ENCODE measurements at regions not wholly inside any gene's neighbourhood (a gene's known extent, or its start where the extent isn't known, plus 50 kb on each side); places are given as distances from the start of the nearest gene placed in this dataset.
A peak's percentile ranks its signal among the peaks of the same experiment; 100 is the strongest.

DNA sequence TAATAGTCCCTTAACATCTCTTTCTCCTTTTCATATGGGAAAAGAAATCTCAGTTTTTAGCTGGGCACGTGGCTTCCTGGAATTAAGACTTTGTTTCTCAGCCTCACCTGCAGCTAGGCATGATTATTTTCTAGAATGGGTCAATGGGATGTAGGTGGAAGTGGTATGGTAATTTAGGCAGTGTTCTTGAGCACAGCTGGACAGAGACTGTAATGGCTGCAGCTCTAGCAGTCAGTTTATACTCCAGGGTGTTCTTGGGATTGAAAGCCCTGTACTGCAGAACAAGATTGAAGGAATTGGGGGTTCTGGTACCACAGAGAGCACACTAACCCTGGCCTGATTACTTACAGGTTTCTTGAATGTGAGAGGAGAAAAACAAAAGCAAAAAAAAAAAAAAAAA is 455.9 kb upstream of the ZNF608 start:
- no peak for DNase-seq (ENCODE audit: low spot score)

DNA sequence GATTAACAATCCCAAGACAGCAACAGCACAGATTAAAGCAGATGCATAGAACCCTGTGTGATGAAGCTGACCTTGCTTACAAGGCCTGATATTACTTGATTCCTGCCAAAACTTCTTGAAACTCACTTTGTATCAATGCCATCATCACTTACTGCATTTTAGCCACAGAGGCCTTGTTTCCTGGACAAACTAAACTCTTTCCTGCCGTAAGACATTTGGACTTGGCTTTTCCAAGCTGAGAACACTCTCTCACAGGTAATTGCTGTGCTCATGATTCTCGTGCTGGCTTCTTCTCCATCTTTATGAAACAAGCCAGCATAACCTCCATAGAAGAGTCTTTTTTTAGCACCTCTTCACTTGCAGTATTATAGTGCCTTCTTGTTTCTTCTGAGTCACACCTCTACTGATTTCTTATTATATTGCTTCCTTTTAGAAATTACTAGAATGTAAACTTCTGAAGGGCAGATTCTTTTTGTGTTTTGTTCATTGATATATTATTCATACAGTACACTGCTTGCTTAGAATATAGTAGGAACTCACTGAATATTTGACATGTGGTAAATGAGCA is 456.5 kb upstream of the ZNF608 start:
- DNase-seq (ENCODE audit: low spot score): no peak

DNA sequence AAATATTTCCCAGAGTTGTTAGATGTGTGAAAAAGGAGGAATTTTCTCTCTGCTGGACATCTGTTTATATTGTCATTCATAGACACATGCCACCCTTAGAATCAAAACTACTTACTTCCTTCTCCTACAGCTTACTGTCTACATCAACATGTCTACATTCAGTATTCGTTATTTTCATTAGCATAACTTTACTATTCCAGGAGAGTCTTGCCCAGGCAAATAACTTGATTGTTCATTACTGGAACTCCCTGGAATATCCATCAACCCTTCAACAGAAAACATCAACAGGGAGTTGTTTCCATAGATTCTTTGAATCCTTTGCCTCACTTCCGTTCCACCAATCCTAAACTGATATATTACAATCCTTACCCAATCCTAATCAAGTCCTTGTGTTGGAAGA is 457.5 kb upstream of the ZNF608 start:
- DNase-seq (ENCODE audit: low spot score): no peak

DNA sequence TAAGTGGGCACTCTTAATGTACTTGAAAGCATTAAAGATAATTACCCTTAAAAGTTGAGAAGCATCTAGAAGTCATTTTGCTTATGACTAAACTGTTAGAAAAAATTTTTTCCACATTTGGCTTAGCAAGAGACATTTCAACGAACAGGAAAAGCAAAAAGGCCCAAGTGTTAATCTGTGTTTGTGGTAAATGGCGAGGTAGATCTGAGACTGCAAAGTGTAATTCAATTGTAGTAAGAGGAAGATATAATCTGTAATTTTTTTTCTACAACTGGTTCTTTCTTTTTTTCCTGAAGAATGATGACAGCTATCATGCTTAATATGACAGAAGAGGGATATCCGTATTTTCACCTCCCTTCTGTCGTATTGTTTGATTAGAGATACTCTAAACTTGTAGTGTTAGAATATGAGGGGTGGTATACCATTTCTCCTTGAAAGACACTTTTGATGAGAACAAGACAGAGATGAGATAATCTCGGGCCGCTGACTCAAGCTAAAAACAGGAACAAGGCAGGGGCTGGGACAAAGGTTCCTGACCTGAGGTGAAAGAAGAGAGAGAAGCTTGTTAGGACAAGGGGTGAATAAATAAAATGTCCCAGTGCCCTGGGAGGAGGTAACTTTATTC is 459.3 kb upstream of the ZNF608 start:
- no peak for DNase-seq (ENCODE audit: low spot score)

DNA sequence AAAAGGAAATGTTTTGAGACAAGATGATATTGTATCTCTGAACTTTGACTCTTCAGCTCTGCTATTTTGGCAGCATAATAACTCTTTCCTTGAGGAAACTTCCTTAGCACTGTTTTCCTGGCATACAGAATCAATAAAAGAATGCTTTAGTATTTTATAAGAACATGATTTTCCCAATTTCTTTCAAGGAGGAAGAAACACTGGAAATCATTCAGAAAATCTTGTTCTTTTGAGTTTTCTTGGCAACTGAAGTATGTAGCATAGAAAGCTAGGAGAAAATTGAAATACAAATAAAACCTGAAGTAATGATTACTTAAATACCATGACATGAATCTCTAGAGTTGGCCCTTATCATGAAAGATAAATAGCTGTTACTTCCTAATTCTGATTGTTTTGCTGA is 461.4 kb upstream of the ZNF608 start:
- DNase-seq (ENCODE audit: low spot score): no peak

DNA sequence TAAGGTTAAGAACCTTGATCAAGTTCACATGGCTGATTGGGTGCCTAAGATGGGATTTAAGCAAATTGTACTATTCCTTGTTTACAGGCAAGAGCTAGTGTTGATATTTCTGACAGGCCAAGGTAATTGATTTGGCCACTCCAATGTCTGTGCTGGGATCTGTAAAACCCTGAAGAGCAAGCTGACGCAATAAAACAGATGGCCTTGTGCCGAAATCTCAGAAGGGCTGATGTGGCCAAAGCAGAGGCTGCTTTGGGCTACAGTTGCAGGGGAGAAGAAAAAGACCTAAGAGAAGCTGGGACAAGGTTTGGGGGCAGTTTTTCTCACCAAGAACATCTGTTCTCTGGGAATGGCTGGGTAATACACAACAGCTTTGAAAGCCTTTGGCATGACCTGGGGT is 463.2 kb upstream of the ZNF608 start:
- DNase-seq (ENCODE audit: low spot score): no peak

DNA sequence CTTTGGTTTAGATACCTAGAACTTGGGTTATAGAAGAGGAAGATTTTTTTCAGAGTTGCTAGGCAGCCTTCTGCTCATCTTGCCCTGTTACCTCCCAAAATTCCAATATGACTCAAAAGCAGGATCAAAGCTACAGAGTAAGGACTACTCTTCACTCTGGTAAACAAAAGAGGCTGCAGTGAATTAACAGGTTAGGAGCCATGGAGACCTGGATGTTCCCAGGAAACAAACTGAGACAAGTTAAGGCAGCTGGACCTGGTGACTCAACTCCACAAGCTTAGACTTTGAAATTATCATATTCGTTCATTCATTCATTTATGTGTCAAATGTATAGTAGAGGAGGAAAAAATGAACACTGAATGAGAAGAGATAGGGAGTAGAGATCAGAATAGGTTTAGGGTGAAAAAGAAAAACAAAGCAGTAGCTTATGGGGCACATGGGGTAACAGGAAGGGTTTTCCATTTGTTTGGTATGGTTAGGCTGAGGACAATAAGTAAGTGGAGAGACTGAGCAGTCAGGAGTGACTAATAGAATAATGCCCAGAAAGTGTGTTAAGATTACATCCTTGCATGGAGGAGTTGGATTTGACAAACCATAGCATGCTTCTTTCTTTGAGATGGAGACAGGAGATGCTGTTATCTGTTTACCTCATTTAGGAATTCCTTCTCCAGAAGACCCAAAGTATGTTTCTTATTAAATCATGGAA is 464.0 kb upstream of the ZNF608 start:
- no peak for DNase-seq (ENCODE audit: low spot score)

DNA sequence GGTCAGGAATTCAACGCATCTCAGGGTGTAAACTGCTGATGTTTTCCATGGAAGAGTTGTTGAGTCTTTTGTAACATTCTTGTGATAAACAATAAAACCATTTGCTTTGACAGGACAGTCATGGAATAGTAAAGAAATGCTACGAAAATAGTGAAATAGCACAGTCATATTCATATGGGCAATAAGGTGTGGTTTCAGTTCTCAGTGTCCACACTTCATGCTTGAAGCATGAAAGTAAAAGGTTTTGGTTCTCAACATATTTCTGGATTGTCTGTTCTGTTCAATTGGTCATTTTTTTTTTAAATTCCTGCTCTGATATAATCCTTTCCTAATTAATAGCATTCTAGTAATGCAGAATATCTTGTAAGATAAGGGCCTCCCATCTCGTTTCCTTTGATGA is 467.6 kb upstream of the ZNF608 start:
- no peak for DNase-seq (ENCODE audit: low spot score)

DNA sequence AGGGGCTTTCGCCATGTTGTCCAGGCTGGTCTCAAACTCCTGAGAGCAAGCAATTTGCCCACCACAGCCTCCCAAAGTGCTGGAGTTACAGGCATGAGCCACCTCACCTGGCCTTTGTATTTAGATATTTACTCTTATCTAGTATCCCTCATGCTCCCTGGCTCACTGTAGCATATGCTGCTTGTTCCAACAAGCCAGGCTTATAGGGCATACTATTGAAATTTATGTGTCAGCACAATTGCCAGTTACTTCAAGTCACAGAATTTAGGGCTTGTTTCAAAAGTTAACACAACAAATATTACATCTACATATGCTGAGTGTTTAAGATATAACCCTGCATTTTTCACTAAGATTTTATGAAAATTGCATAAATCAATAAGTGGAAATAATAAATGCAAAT is 469.2 kb upstream of the ZNF608 start:
- no peak for DNase-seq (ENCODE audit: low spot score)

DNA sequence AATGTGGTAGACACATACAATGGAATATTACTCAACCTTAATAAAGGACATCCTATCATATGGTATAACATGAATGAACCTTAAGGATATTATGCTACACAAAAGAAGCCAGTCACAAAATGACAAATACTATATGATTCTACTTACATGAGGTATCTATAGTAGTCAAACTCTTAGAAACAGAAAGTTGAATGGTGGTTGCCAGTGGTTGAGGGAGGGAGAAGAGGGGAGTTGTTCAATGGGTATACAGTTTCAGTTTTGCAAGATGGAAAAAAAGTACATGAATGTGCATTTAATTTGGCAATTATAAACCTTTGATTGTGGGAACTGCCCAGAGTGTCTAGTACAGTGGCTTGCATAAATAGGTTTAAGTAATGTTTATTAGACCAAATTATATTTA is 473.3 kb upstream of the ZNF608 start:
- DNase-seq (ENCODE audit: low spot score): no peak

DNA sequence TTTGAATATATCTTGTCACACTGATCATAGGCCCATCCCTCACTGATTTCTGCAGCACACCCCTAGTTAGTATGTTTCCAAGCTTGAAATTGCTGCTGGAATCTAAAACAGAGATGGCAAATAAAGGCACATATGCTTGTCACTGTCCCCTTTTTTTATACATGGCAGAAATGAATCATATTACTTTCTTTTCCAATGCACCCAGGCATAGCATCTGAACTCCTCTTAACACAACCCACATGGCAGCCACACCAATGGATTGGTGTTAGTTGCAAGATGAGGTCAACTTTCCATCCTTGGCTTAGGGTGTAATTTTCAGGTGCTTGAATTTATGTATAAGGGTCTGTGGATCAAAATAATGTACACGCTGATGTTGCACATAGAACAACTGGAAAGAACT is 473.8 kb upstream of the ZNF608 start:
- DNase-seq (ENCODE audit: low spot score): no peak

DNA sequence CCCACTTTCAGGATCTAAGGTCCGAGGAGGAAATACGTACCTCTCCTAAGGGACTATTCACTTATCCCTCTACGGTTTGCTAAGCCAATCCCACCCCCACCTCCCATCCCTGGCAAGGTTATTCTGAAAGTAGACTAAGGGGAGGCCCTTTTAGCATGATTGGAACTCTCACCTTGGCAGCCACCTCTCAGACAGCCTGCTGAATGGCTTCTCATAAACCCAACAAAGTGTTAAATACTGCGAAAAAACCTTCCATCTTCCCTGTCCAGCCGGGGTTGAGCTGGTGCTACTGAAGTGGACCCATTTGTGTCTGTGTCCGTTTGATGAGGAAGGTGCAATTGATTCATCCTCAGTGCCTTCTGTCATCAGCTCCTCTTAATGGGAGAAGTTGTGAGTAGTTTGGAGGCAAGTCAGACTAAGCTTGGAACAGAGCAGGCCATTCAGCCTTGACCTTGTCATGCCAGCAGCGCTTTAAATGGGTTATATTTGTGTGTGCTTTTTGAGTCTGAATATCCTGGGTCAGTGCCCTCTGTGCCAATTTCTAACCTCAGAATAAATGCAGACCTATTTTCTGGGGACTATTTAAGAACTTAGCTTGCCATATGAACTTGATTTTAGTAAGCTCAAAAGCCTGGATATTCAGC is 476.3 kb upstream of the ZNF608 start:
- no peak for DNase-seq (ENCODE audit: low spot score)

DNA sequence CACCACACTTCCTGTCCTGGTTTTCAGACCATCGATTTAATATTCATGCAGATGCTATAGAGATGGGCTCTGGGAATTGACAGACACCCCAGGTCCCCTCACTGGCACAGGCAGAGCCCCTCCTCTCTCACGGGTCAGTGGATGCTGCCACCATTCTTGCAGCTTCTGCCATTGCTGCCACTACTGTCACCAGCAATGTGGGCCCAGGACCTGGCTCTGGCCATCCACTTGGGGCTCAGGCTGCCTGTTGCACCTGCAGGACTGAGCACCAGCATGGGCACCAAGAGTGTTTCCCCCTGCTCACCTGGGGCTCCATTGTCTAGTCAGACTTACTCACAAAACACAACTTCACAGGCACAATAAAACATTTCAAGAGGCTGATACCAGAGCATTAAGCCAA is 479.0 kb upstream of the ZNF608 start:
- DNase-seq (ENCODE audit: low spot score): no peak

DNA sequence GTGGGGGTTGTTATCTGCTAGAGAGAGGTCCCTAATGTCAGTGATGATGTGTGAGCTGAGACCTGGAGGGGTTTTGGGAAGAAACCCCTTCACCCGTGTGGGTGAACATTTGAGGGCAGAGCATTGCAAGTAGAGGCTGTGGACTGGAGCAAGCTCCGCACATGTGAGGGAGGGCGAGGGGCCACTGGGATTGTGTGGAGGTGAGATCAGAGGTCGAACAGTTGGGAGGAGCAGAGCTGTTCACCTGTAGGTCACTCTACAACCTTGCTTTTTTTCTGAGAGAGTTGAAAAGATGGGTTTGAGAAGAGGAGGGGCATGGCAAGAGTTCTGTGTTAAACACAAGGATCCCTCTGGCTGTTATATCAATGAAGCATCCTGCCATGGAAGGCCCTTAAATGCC is 480.4 kb upstream of the ZNF608 start:
- no peak for DNase-seq (ENCODE audit: low spot score)

DNA sequence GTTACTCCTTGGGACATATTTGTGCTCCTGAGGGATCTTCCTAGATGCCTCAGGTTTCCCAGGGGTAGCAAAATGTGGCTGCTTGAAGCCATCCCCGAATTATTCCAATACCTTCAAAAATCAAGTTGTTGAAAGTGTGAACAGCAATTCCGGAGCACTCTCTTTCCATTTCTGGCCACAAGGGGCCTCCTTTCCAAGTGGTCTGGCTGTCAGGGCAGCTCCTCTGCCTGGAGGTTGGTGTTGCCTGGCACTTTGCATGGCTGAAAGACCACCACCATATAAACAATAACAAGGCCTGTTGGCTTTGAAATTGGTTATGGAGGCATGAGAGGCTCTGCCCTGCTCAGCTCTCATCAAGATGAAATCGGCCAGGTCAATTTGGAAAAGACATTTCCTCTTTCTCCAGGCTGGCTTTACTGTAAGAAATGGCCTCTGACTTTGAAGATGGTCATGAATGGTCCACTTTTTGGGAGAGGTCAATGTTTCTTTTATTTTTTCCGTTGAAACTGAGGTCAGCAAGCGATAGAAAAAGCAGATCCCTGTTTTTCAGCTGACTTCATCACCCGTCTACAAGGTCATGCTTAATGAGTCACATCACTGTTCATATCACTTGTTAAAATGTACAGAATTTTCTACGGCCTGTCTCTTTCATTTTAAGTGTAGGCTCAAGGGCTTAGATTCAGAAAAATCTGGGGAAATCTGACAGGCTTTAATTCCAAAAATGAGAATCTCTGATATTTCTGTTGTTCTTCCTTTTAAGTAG is 481.1 kb upstream of the ZNF608 start:
- DNase-seq (ENCODE audit: low spot score): peak; percentile 77

DNA sequence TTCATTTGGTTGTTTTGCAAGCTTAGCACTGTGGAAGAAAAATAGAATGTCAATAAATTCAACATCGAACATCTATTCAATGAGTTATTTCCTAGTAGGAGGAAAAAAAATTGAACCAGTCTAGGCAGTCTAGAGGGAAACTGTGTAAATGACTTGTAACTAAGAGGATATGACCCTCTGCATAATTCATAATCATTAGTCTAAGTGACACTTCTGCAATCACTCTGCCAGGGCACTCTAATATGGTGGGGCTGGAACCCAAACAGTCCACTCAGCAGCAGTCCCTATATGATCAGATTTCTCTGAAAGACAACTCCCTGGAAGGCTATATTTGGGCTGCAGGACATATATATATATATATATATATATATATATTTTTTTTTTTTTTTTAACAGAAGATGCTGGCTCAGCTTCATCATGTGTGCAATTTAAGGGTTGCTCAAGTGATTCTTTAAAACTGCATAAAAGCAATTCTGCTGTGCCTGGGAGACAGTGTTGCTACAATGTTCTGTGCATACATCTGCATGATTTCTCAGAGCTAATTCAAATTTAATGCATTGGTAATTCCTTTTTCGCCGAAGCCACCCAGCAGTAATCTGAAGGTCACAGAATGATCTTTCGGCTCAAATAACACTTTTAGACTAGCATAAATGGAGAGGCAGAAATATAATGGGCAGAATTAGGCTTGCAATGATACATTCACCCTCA is 482.1 kb upstream of the ZNF608 start:
- peak; percentile 4 for DNase-seq (ENCODE audit: low spot score)

DNA sequence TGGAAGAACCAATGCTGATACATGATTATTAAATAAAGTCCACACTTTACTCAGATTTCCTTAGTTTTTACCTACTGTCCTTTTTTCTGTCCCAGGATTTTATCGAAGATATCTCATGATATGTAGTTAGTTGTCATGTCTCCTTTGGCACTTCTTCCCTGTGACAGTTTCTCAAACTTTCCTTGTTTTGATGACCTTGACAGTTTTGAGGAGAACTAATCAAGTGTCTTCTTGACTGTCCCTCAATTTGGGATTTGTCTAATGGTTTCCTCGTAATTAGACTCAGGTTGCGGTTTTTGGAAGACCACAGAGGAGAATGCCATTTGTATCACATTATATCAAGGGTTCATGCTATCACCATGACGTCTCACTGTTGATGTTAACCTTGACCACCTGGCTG is 483.1 kb upstream of the ZNF608 start:
- DNase-seq (ENCODE audit: low spot score): no peak

DNA sequence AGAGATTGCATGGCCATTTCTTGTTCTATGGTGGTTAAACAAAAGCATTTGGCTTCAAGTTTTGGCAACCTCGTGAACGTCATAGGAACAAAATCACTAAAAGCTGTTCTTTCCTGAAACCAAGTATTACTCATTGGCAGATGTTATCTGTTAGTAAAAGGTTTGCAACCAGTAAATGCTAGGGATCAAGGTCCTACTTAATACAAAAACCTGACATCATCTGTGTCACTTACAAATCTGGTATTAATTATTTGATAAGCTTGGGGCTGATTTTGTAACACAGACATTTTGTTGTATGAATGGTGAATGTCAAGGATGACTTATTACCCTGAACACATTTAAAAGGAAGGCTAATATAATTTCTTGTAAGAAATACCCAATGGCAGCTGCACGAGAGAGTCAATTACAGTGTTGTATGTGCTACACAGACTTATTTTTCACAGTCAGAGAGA is 486.4 kb upstream of the ZNF608 start:
- peak; percentile 71 for DNase-seq (ENCODE audit: low spot score)

DNA sequence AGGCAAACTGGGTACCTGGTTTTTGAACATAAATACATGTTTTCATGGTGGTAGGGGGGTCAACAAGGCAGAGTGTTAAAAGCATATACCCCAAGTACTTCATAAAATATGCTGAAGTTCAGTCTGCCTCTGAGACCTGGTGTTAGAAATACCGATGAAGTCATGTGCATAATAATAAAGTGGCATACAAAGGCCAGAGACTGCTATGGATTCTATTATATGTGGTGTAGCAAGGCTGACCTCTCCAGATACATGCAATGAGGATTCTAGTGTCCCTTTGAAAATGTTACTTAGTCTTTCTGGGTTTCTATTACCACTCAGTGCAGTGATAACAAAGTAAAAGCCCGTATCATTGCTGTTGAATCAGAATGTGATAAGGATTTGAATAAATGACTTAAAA is 487.5 kb upstream of the ZNF608 start:
- DNase-seq (ENCODE audit: low spot score): no peak

DNA sequence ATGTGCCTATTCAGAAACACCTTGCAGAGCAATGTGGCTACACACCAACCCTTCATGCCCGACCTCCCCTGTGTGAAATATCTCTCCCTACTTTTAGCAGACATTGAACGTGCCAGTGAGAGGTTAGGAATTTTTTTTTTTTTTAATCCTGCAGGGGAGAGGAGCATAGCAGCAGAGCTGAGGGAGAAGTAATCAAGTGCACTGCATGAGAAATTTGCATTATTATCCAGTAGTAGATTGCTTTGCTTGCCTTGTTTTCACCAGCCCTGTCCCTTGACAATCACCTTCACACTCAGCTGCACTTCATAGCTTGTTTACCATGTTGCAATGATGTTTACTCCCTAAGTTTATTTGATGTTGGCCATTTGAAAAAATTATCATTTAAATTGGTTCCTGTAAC is 489.6 kb upstream of the ZNF608 start:
- DNase-seq (ENCODE audit: low spot score): no peak

DNA sequence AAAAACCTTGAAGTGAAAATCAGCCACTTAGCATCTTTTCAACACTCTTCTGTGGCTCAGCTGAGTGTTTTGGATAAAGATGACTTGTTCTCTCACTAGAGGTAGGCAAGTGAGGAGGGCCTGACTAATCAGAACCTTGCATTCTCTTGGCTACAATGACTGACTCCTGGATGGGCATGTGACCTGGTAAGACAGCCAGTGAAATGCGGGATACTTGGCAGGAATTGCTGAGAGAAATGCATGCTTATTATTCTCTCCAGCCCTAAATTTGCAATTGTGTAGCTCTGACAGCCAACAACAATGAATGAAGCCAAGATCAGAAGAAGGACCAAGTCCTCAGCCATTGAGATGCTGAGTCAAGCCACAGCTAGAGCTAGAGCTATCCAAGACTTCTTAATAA is 490.5 kb upstream of the ZNF608 start:
- DNase-seq (ENCODE audit: low spot score): no peak

DNA sequence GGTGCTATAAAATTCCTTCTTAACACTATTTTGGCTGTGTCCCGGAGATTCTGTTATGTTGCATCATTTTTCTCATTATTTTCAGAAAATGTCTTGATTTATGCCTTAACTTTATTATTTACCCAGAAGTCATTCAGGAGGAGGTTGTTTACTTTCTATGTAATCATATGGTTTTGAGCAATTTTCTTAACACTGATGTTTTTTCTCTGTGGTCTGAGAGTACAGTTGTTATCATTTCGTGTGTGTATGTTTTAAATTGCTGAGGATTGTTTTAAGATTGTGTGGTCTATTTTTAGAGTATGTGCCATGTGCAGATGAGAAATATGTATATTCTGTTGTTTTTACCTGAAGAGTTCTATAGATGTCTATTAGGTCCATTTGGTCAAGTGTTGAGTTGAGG is 498.1 kb upstream of the ZNF608 start:
- DNase-seq (ENCODE audit: low spot score): no peak

All from umbilical cord (tissue), 1 donor.